GM13977 (cell line): ENCODE measurements at regions not wholly inside any gene's neighbourhood (a gene's known extent, or its start where the extent isn't known, plus 50 kb on each side); places are given as distances from the start of the nearest gene placed in this dataset.

ENCODE experiments used
- DNase-seq: peaks from one replicate; pipeline ENCODE4 v3.0.0; 2012; ENCODE audit warnings: low spot score
- CTCF ChIP-seq: IDR thresholded peaks from 2 replicates; pipeline ENCODE4 v1.5.1; 2012; ENCODE audit warnings: mild to moderate bottlenecking, control low read depth; ENCODE audit not compliant: insufficient read depth; ENCODE audit errors: extremely low read depth, missing control alignments
- in situ Hi-C: fragments of 300-500 bp; cut with MboI; formaldehyde crosslinking; loops from one replicate; pipeline ENCODE4 v1.12.0; 2022; ENCODE audit warnings: low sequenced_read_pairs, low pct_unique_long_range_greater_than_20kb, mixed read lengths, inconsistent platforms; ENCODE audit not compliant: unreplicated experiment

DNA sequence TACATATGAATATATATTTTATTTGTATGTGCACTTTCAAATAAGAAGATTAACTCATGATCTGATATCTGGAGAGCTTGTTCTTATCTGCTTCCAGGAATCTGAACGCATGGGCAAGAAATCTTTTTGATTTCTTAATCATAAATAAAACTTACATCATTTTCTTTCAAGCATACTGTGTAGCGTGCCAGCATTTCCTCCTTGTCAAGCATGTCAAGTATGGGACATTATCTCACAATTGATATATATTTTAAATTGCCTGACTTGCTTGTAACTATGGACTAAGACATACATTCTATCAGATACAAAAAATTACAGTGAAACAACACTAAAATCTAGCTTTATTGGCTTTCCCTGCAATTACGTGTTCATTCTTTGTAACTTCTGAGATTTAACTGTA is 1128.2 kb downstream of the PLA2G4A start:
- TF ChIP-seq CTCF: no peak
- in situ Hi-C loops: no loop called here
- no peak for DNase-seq

GRCh38 chr1:187958207-187958606 is 1129.5 kb downstream of the PLA2G4A start:
- in situ Hi-C loops: no loop called here
- no peak for DNase-seq
- no peak for TF ChIP-seq CTCF

GRCh38 chr1:187959062-187959461 is 1130.3 kb downstream of the PLA2G4A start:
- TF ChIP-seq CTCF: no peak
- no peak for DNase-seq
- in situ Hi-C loops: no loop called here

DNA sequence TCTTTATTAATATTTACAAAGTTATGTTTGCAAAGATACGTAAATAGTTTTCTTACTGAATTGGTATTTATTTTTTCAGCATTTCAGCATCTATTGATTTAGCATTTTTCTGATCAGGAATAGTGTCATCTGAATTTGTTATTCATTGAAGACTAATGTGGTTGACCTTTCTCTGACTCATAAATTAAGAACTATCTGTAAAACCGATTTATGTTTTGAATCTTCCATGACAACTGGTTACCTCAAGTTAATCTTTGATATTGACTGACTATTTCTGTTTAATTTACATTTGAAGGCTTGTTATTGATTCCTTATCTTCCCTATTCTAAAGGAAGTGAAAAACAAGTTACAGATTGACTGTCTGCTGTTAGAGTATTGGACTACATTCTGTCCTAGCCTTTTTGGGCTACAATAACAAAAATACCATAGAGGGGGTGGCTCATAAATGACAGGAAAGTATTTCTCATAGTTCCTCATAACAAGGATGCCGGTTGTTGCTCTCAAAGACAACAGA is 1131.4 kb downstream of the PLA2G4A start:
- no peak for DNase-seq
- TF ChIP-seq CTCF: no peak
- in situ Hi-C loops: no loop called here

DNA sequence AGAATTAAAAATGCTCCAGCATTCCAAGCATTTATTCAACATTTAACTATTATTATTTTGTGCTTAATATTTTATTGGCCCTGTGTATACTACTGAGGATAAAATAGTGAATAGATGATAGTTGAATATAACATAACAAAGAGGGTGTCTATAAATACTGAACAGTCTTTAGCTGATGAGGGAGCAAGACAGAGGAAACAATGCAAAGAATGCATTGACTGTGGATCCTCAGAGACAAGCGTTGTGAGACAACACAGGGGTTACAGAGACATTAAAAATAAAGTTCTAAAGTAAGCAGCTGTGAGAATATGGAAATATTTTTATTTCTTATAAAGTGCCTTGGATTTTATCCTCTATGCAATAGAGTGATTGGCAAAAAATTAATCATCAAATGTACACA is 1133.1 kb downstream of the PLA2G4A start:
- in situ Hi-C loops: no loop called here
- TF ChIP-seq CTCF: no peak
- no peak for DNase-seq

DNA sequence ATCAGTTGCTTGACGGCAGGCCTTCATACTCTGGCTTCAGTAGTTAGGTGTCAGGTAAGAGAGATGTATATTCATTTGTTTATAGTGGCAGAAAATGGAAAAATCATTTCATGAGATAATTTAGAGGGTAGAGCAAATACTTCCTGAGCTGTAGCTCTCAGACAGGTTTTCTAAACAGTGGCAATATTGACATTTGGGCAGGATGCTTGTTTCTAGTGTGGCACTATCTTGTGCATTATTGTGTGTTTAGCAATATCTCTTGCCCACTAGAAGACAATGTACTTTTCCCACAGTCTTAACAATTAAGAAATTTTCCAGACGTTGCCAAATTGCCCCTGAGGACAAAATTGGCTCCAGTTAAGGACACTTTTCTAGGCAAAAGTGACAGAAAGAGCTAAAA is 1143.1 kb downstream of the PLA2G4A start:
- DNase-seq: no peak
- no peak for TF ChIP-seq CTCF
- in situ Hi-C loops: no loop called here

GRCh38 chr1:187977298-187977697 is 1148.5 kb downstream of the PLA2G4A start:
- in situ Hi-C loops: no loop called here
- no peak for DNase-seq
- no peak for TF ChIP-seq CTCF
